ENCODE measurements at regions not wholly inside any gene's neighbourhood (a gene's known extent, or its start where the extent isn't known, plus 50 kb on each side); places are given as distances from the start of the nearest gene placed in this dataset.

- DNase-seq (ENCODE audit: low read depth), result no peak
These were observed 420.8 kb downstream of the NPHP4 start for GRCh38 chr1:5571438-5571837.

GRCh38 chr1:5570931-5571330, 421.3 kb downstream of the NPHP4 start:
- no peak for DNase-seq (ENCODE audit: low read depth)

- no peak for DNase-seq (ENCODE audit: low read depth)
These were observed 423.9 kb downstream of the NPHP4 start for GRCh38 chr1:5568321-5568720.

- DNase-seq (ENCODE audit: low read depth), result no peak
These were observed 424.4 kb downstream of the NPHP4 start for GRCh38 chr1:5567839-5568238.

- no peak for DNase-seq (ENCODE audit: low read depth)
These were observed 425.3 kb downstream of the NPHP4 start for GRCh38 chr1:5566924-5567323.

- DNase-seq (ENCODE audit: low read depth), result no peak
These were observed 426.7 kb downstream of the NPHP4 start for GRCh38 chr1:5565281-5566125.

- DNase-seq (ENCODE audit: low read depth), result no peak
These were observed 427.5 kb downstream of the NPHP4 start for GRCh38 chr1:5564578-5565257.

GRCh38 chr1:5563861-5564577, 428.2 kb downstream of the NPHP4 start:
- no peak for DNase-seq (ENCODE audit: low read depth)

- DNase-seq (ENCODE audit: low read depth), result no peak
These were observed 429.5 kb downstream of the NPHP4 start for GRCh38 chr1:5562769-5563168.

- DNase-seq (ENCODE audit: low read depth), result no peak
These were observed 429.9 kb downstream of the NPHP4 start for GRCh38 chr1:5562331-5562730.

- DNase-seq (ENCODE audit: low read depth), result no peak
These were observed 433.1 kb downstream of the NPHP4 start for GRCh38 chr1:5559078-5559477.

GRCh38 chr1:5555853-5556252, 436.4 kb downstream of the NPHP4 start:
- no peak for DNase-seq (ENCODE audit: low read depth)

GRCh38 chr1:5554784-5555183, 437.4 kb downstream of the NPHP4 start:
- DNase-seq (ENCODE audit: low read depth), result no peak

- no peak for DNase-seq (ENCODE audit: low read depth)
These were observed 438.1 kb downstream of the NPHP4 start for GRCh38 chr1:5554111-5554510.

- DNase-seq (ENCODE audit: low read depth), result no peak
These were observed 439.3 kb downstream of the NPHP4 start for GRCh38 chr1:5552787-5553484.

GRCh38 chr1:5551274-5551975, 440.8 kb downstream of the NPHP4 start:
- no peak for DNase-seq (ENCODE audit: low read depth)

- DNase-seq (ENCODE audit: low read depth), result no peak
These were observed 444.0 kb downstream of the NPHP4 start for GRCh38 chr1:5548266-5548665.

GRCh38 chr1:5543235-5543634, 449.0 kb downstream of the NPHP4 start:
- DNase-seq (ENCODE audit: low read depth), result no peak

GRCh38 chr1:5532811-5533210, 459.4 kb downstream of the NPHP4 start:
- DNase-seq (ENCODE audit: low read depth), result no peak

- no peak for DNase-seq (ENCODE audit: low read depth)
These were observed 465.2 kb downstream of the NPHP4 start for GRCh38 chr1:5526822-5527551.

GRCh38 chr1:5526385-5526750, 465.9 kb downstream of the NPHP4 start:
- DNase-seq (ENCODE audit: low read depth), result no peak

Measured in Daoy (cell line).